T-helper 17 cell (primary cell): ENCODE measurements at regions not wholly inside any gene's neighbourhood (a gene's known extent, or its start where the extent isn't known, plus 50 kb on each side); places are given as distances from the start of the nearest gene placed in this dataset.

Experiments
- ATAC-seq: fragments of 150-1000 bp; cut with Tn5 transposase; 2 replicates; pipeline ENCODE4 v1.10.0; 2021; ENCODE audit warnings: mild to moderate bottlenecking, moderate library complexity
- DNase-seq, 3 donors: peaks; one replicate each; pipeline versions ENCODE4 v3.0.0 to v3.0.0-alpha.2; 2020 to 2021
- H3K9me3 ChIP-seq: one replicate; pipeline ENCODE4 v1.7.0; 2013; ENCODE audit warnings: low read length, mild to moderate bottlenecking; ENCODE audit not compliant: control insufficient read depth, poor library complexity, severe bottlenecking
- H3K27ac Mint-ChIP-seq: one replicate; pipeline ENCODE4 v1.8.0; 2022; ENCODE audit warnings: mild to moderate bottlenecking, moderate library complexity, mixed read lengths
- H3K27me3 Mint-ChIP-seq: one replicate; pipeline ENCODE4 v1.8.0; 2022; ENCODE audit warnings: mixed read lengths
- H3K36me3 Mint-ChIP-seq: one replicate; pipeline ENCODE4 v1.8.0; 2022; ENCODE audit warnings: low read depth, mixed read lengths
- H3K4me1 Mint-ChIP-seq: one replicate; pipeline ENCODE4 v1.8.0; 2022; ENCODE audit warnings: mild to moderate bottlenecking, mixed read lengths
- H3K4me3 Mint-ChIP-seq: one replicate; pipeline ENCODE4 v1.8.0; 2022; ENCODE audit warnings: mild to moderate bottlenecking, moderate library complexity, mixed read lengths

- H3K36me3 Mint-ChIP-seq: no peaks in the 10 kb centered on the region
- no peak overlapping the region for H3K27ac Mint-ChIP-seq
- H3K4me1 Mint-ChIP-seq: no peaks in the 10 kb centered on the region
- peaks cover 6% of the 10 kb centered on the region for H3K27me3 Mint-ChIP-seq
- DNase-seq (no peak), ATAC-seq (no peak)
- H3K4me3 Mint-ChIP-seq: no peak overlapping the region
- H3K9me3 ChIP-seq: no peaks in the 10 kb centered on the region
These were observed 228.6 kb downstream of the TBXT start for GRCh38 chr6:165939047-165939446.

GRCh38 chr6:165937564-165938358 lies 229.9 kb downstream of the TBXT start:
- Mint-ChIP-seq H3K27me3 (peaks cover 6% of the 10 kb centered on the region), H3K27ac (no peak overlapping the region), H3K4me1 (no peaks in the 10 kb centered on the region), H3K36me3 (no peaks in the 10 kb centered on the region), H3K4me3 (no peak overlapping the region)
- ATAC-seq (no peak), DNase-seq (no peak)
- no peaks in the 10 kb centered on the region for H3K9me3 ChIP-seq

- ATAC-seq: no peak
- Mint-ChIP-seq H3K27ac (no peak overlapping the region), H3K4me1 (no peaks in the 10 kb centered on the region), H3K4me3 (no peak overlapping the region), H3K27me3 (peaks cover 6% of the 10 kb centered on the region), H3K36me3 (no peaks in the 10 kb centered on the region)
- DNase-seq: no peak
- H3K9me3 ChIP-seq: no peaks in the 10 kb centered on the region
These were observed 231.0 kb downstream of the TBXT start for GRCh38 chr6:165936660-165937059.

GRCh38 chr6:165936096-165936495 lies 231.6 kb downstream of the TBXT start:
- H3K36me3 Mint-ChIP-seq: no peaks in the 10 kb centered on the region
- no peak for DNase-seq
- no peak for ATAC-seq
- H3K9me3 ChIP-seq: no peaks in the 10 kb centered on the region
- H3K27me3 Mint-ChIP-seq: peaks cover 6% of the 10 kb centered on the region
- no peak overlapping the region for H3K4me3 Mint-ChIP-seq
- no peak overlapping the region for H3K27ac Mint-ChIP-seq
- H3K4me1 Mint-ChIP-seq: no peaks in the 10 kb centered on the region

GRCh38 chr6:165931675-165932074 lies 236.0 kb downstream of the TBXT start:
- no peaks in the 10 kb centered on the region for H3K9me3 ChIP-seq
- H3K4me1 Mint-ChIP-seq: no peaks in the 10 kb centered on the region
- no peak for DNase-seq
- no peaks in the 10 kb centered on the region for H3K36me3 Mint-ChIP-seq
- no peak for ATAC-seq
- no peak overlapping the region for H3K4me3 Mint-ChIP-seq
- no peak overlapping the region for H3K27ac Mint-ChIP-seq
- peaks cover 6% of the 10 kb centered on the region for H3K27me3 Mint-ChIP-seq

- Mint-ChIP-seq H3K27me3 (peaks cover 6% of the 10 kb centered on the region), H3K27ac (no peak overlapping the region), H3K36me3 (no peaks in the 10 kb centered on the region)
These were observed 236.9 kb downstream of the TBXT start for GRCh38 chr6:165930668-165931214.

GRCh38 chr6:165929607-165930006 lies 238.0 kb downstream of the TBXT start:
- no peaks in the 10 kb centered on the region for H3K9me3 ChIP-seq
- Mint-ChIP-seq H3K4me1 (no peaks in the 10 kb centered on the region), H3K27ac (no peak overlapping the region), H3K27me3 (peaks cover 5% of the 10 kb centered on the region), H3K36me3 (no peaks in the 10 kb centered on the region), H3K4me3 (no peak overlapping the region)
- no peak for ATAC-seq
- no peak for DNase-seq

More at GRCh38 chr6:165930668-165931214, 236.9 kb downstream of the TBXT start:
- ATAC-seq (no peak), DNase-seq (no peak)
- no peaks in the 10 kb centered on the region for H3K9me3 ChIP-seq
- H3K4me1 Mint-ChIP-seq: no peaks in the 10 kb centered on the region
- H3K4me3 Mint-ChIP-seq: no peak overlapping the region

- no peak overlapping the region for H3K4me3 Mint-ChIP-seq
- no peaks in the 10 kb centered on the region for H3K36me3 Mint-ChIP-seq
- ATAC-seq: no peak
- no peaks in the 10 kb centered on the region for H3K4me1 Mint-ChIP-seq
- no peak for DNase-seq
- no peaks in the 10 kb centered on the region for H3K9me3 ChIP-seq
- H3K27me3 Mint-ChIP-seq: peaks cover 7% of the 10 kb centered on the region
- H3K27ac Mint-ChIP-seq: no peak overlapping the region
These were observed 241.3 kb downstream of the TBXT start for GRCh38 chr6:165926378-165926777.

- no peak for ATAC-seq
- peaks cover 7% of the 10 kb centered on the region for H3K27me3 Mint-ChIP-seq
- H3K27ac Mint-ChIP-seq: no peak overlapping the region
- no peaks in the 10 kb centered on the region for H3K36me3 Mint-ChIP-seq
- no peak overlapping the region for H3K4me3 Mint-ChIP-seq
- no peak for DNase-seq
- H3K4me1 Mint-ChIP-seq: no peaks in the 10 kb centered on the region
- H3K9me3 ChIP-seq: no peaks in the 10 kb centered on the region
These were observed 242.0 kb downstream of the TBXT start for GRCh38 chr6:165925474-165926156.

GRCh38 chr6:165922309-165922794 lies 245.3 kb downstream of the TBXT start:
- ATAC-seq (no peak), DNase-seq (no peak)
- Mint-ChIP-seq H3K27me3 (peaks cover 7% of the 10 kb centered on the region), H3K27ac (no peak overlapping the region), H3K4me3 (no peak overlapping the region), H3K36me3 (no peaks in the 10 kb centered on the region), H3K4me1 (no peaks in the 10 kb centered on the region)
- no peaks in the 10 kb centered on the region for H3K9me3 ChIP-seq

GRCh38 chr6:165920896-165921671 lies 246.6 kb downstream of the TBXT start:
- no peak for DNase-seq
- Mint-ChIP-seq H3K27ac (no peak overlapping the region), H3K36me3 (no peaks in the 10 kb centered on the region), H3K4me1 (no peaks in the 10 kb centered on the region), H3K4me3 (no peak overlapping the region), H3K27me3 (peaks cover 7% of the 10 kb centered on the region)
- no peaks in the 10 kb centered on the region for H3K9me3 ChIP-seq
- no peak for ATAC-seq

- Mint-ChIP-seq H3K27ac (no peak overlapping the region), H3K4me1 (no peaks in the 10 kb centered on the region), H3K36me3 (no peaks in the 10 kb centered on the region), H3K4me3 (no peak overlapping the region), H3K27me3 (peaks cover 13% of the 10 kb centered on the region)
- DNase-seq (no peak), ATAC-seq (no peak)
- H3K9me3 ChIP-seq: no peaks in the 10 kb centered on the region
These were observed 250.1 kb downstream of the TBXT start for GRCh38 chr6:165917576-165917975.
